ENCODE measurements at regions not wholly inside any gene's neighbourhood (a gene's known extent, or its start where the extent isn't known, plus 50 kb on each side); places are given as distances from the start of the nearest gene placed in this dataset.
"Not testable (repeated sequence)": the region's sequence is repeated elsewhere in the genome, so short reads cannot be mapped to it uniquely, and the experiment has no call there.

DNA sequence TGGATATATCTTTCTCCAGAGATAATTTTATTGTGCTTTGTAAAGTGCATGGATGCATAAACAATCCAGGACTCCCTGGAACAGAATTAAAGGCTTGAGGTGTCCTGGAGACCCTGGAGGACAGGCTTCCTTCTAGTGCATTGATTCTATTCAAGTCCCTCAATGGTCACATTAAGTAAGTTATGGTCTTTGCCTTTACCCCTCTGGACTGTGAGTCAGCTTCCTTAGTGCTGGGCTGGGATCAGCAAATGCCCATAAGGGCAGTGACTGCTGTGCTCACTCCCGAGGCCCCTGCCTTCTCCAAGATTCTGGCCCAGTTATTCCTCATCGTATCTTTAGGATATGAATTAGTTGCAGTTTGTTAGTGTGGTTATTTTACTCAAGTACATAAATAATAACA, 178.7 kb upstream of the PRSS58 start:
- TF ChIP-seq, protein P1, sequence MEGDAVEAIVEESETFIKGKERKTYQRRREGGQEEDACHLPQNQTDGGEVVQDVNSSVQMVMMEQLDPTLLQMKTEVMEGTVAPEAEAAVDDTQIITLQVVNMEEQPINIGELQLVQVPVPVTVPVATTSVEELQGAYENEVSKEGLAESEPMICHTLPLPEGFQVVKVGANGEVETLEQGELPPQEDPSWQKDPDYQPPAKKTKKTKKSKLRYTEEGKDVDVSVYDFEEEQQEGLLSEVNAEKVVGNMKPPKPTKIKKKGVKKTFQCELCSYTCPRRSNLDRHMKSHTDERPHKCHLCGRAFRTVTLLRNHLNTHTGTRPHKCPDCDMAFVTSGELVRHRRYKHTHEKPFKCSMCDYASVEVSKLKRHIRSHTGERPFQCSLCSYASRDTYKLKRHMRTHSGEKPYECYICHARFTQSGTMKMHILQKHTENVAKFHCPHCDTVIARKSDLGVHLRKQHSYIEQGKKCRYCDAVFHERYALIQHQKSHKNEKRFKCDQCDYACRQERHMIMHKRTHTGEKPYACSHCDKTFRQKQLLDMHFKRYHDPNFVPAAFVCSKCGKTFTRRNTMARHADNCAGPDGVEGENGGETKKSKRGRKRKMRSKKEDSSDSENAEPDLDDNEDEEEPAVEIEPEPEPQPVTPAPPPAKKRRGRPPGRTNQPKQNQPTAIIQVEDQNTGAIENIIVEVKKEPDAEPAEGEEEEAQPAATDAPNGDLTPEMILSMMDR (IDR thresholded peaks at IDR 0.05): no peak
- Histone ChIP-seq H3K9me3 (no peaks in the 10 kb centered on the region), H3K4me1 (no peaks in the 10 kb centered on the region), H3K27me3 (no peaks in the 10 kb centered on the region), H3K4me3 (no peak overlapping the region), H3K36me3 (no peaks in the 10 kb centered on the region), H3K27ac (no peak overlapping the region)
- no peak for DNase-seq (ENCODE audit: low spot score)

DNA sequence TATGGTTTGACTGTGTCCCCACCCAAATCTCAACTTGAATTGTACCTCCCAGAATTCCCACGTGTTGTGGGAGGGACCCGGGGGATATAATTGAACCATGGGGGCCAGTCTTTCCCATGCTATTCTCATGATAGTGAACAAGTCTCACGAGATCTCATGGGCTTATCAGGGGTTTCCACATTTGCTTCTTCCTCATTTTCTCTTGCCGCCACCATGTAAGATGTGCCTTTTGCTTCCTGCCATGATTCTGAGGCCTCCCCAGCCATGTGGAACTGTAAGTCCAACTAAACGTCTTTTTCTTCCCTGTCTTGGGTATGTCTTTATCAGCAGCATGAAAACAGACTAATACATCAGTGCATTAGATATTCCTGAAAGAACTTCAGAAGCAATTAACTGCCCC, 177.7 kb upstream of the PRSS58 start:
- H3K36me3 ChIP-seq; H3K27me3 ChIP-seq; H3K4me3 ChIP-seq; DNase-seq (ENCODE audit: low spot score); H3K27ac ChIP-seq; H3K4me1 ChIP-seq; H3K9me3 ChIP-seq: not testable (repeated sequence)

DNA sequence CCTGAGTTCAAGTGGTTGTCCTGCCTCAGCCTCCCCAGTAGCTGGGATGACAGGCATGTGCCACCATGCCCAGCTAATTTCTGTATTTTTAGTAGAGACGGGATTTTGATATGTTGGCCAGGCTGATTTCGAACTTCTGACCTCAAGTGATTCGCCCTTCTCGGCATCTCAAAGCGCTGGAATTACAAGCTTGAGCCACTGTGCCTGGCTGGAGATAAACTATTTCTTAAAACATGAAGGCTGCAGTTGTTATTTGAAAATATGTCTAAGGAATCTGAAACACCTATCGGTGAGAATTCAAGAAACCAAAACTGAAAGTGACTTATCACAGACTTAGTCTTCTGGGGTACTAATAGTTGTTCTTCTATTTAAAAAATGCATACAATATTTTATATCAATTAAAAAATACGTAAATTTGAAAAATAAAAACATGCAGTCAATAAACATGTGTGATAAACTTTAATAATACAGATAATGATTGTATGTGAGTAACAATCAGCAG, 176.9 kb upstream of the PRSS58 start:
- no peak for DNase-seq (ENCODE audit: low spot score)
- Histone ChIP-seq H3K27me3 (no peaks in the 10 kb centered on the region), H3K36me3 (no peaks in the 10 kb centered on the region), H3K4me1 (no peaks in the 10 kb centered on the region), H3K4me3 (no peak overlapping the region), H3K9me3 (no peaks in the 10 kb centered on the region), H3K27ac (no peak overlapping the region)
- TF ChIP-seq, protein P1 (IDR thresholded peaks at IDR 0.05): no peak

DNA sequence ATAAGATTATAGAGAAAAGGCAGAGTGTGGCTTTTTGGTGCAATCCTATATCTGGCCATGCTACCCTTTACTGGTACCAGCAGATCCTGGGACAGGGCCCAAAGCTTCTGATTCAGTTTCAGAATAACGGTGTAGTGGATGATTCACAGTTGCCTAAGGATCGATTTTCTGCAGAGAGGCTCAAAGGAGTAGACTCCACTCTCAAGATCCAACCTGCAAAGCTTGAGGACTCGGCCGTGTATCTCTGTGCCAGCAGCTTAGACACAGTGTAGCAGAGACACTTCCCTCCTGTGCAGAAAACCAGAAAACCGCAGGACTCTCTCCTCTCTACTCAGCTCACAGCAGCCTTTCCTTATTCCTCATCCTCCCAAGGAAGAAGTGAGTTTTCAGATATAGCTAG, 176.3 kb upstream of the PRSS58 start:
- not testable (repeated sequence) for DNase-seq (ENCODE audit: low spot score); H3K9me3 ChIP-seq; H3K27me3 ChIP-seq; H3K4me3 ChIP-seq; H3K4me1 ChIP-seq; H3K36me3 ChIP-seq; H3K27ac ChIP-seq

DNA sequence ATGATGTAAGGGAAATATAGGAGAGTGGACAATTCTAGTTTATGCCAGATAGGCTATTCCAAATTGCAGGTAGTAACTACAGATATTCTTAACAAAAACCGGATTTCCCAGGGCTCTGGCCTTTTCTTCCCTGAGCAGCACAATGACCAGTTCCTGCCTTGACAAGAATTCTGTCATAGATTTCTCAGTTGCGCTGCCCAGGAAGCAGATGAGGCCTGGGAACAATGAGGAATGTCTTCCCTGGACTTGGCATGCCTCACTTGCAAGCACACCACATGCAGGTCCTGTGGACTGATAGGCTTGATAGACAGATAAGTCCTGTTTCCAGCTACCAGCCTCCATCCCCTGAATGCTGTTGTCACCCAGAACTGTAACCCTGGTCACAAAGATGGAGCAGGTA, 174.5 kb upstream of the PRSS58 start:
- DNase-seq (ENCODE audit: low spot score): no peak
- TF ChIP-seq, protein P1 (IDR thresholded peaks at IDR 0.05): no peak
- H3K27me3 ChIP-seq: no peaks in the 10 kb centered on the region

DNA sequence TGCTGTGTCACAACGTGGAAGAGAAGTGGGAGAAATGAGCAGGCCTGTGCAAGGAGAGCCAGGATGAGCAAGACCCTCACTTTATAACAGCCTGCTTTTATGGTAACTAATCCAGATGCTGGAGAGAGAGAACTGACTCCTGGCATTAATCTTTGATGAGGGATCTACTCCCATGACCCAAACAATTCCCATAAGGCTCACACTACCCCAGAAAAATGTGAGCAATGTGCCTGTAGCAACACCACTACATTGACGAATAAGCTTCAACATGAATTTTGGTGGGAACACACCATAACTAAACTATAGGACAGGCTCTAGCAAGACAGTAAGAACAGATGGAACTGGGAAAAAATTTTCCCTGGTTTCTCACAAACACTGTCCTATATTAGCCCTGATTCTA, 173.6 kb upstream of the PRSS58 start:
- TF ChIP-seq, protein P1 (IDR thresholded peaks at IDR 0.05): no peak
- H3K4me3 ChIP-seq: no peak overlapping the region
- no peaks in the 10 kb centered on the region for H3K27me3 ChIP-seq
- H3K9me3 ChIP-seq: no peaks in the 10 kb centered on the region
- no peak overlapping the region for H3K27ac ChIP-seq
- no peak for DNase-seq (ENCODE audit: low spot score)
- no peaks in the 10 kb centered on the region for H3K4me1 ChIP-seq
- H3K36me3 ChIP-seq: no peaks in the 10 kb centered on the region

More for the DNA sequence above, 174.5 kb upstream of the PRSS58 start:
- Histone ChIP-seq H3K9me3 (no peaks in the 10 kb centered on the region), H3K27ac (no peak overlapping the region), H3K36me3 (no peaks in the 10 kb centered on the region), H3K4me3 (no peak overlapping the region), H3K4me1 (no peaks in the 10 kb centered on the region)

DNA sequence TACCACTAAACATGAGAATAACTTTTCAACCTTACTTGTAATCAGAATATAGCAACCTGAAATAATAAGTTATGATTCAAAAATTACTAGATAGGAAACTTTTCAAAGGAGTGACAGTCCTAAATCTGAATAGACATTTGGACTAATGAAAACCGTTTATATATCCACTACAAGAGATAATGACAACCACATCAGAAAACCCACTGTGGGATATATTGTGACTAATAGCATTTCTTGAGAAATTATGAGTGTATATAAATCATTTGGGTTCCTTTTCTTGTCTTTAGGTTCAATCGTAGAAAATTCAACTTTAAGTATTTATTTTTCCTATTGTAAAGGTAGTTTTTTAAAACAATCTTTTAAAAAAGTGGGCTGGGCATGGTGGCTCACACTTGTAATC, 170.2 kb upstream of the PRSS58 start:
- Histone ChIP-seq H3K9me3 (no peaks in the 10 kb centered on the region), H3K4me1 (no peaks in the 10 kb centered on the region), H3K27ac (no peak overlapping the region), H3K36me3 (no peaks in the 10 kb centered on the region), H3K4me3 (no peak overlapping the region), H3K27me3 (no peaks in the 10 kb centered on the region)
- TF ChIP-seq, protein P1 (IDR thresholded peaks at IDR 0.05): no peak
- no peak for DNase-seq (ENCODE audit: low spot score)

Data from right atrium auricular region (tissue), 2 donors.